ENCODE measurements at regions not wholly inside any gene's neighbourhood (a gene's known extent, or its start where the extent isn't known, plus 50 kb on each side); places are given as distances from the start of the nearest gene placed in this dataset.

GRCh38 chr1:218702775-218703174 lies 357.6 kb downstream of the TGFB2 start:
- Histone ChIP-seq H2BK120ac (ENCODE audit: low read depth, low read length) (no peak overlapping the region), H3K79me1 (ENCODE audit: low read depth, low read length) (no peaks in the 10 kb centered on the region), H2BK12ac (ENCODE audit: low read length) (no peak overlapping the region), H2AFZ (ENCODE audit: low read length) (no peak overlapping the region), H2BK5ac (ENCODE audit: low read length) (no peak overlapping the region), H3K27me3 (ENCODE audit: control insufficient read depth in 3 of 3, insufficient read depth in 3 of 3, low read depth in 1 of 3, low read length in 3 of 3) (no peaks in the 10 kb centered on the region), H3K4me3 (ENCODE audit: low read length in 2 of 2) (no peak overlapping the region), H3K9ac (ENCODE audit: low read depth, low read length, poor library complexity) (no peak overlapping the region), H4K8ac (ENCODE audit: low read depth, low read length) (no peak overlapping the region), H3K18ac (ENCODE audit: low read length) (no peak overlapping the region), H3K4me1 (ENCODE audit: control insufficient read depth in 2 of 2, insufficient read depth in 1 of 2, low read depth in 1 of 2, low read length in 2 of 2) (no peaks in the 10 kb centered on the region), H3K9me3 (replicated peaks in 1 of 2; ENCODE audit: control insufficient read depth in 2 of 2, insufficient read depth in 1 of 2, low read depth in 1 of 2, low read length in 2 of 2) (no peaks in the 10 kb centered on the region), H3K4me2 (ENCODE audit: insufficient read depth, low read length, poor library complexity, severe bottlenecking) (no peak overlapping the region), H3K23ac (ENCODE audit: low read depth, low read length, poor library complexity) (no peak overlapping the region), H3K14ac (ENCODE audit: low read length) (no peak overlapping the region), H2AK5ac (ENCODE audit: low read depth, low read length) (no peak overlapping the region), H3K27ac (replicated peaks; ENCODE audit: low read length) (no peak overlapping the region), H2BK15ac (ENCODE audit: low read length) (no peak overlapping the region), H3K36me3 (replicated peaks in 1 of 2; ENCODE audit: control insufficient read depth in 2 of 2, insufficient read depth in 2 of 2, low read length in 2 of 2) (no peaks in the 10 kb centered on the region), H4K91ac (ENCODE audit: low read depth, low read length, poor library complexity) (no peak overlapping the region), H3K4ac (ENCODE audit: low read length) (no peak overlapping the region)
- no peak for DNase-seq (ENCODE audit: low spot score)
- WGBS, 2 donors (ENCODE audit: extremely low coverage in 2 of 2, insufficient read length in 2 of 2, insufficient replicate concordance in 1 of 2) = no CpG with 5 or more reads among the region's 1 CpG

- no peaks in the 10 kb centered on the region for H3K4me1 ChIP-seq (ENCODE audit: control insufficient read depth in 2 of 2, insufficient read depth in 1 of 2, low read depth in 1 of 2, low read length in 2 of 2)
- no peak overlapping the region for H2BK12ac ChIP-seq (ENCODE audit: low read length)
- H3K23ac ChIP-seq (ENCODE audit: low read depth, low read length, poor library complexity) = no peak overlapping the region
- H3K9ac ChIP-seq (ENCODE audit: low read depth, low read length, poor library complexity) = no peak overlapping the region
- H3K79me1 ChIP-seq (ENCODE audit: low read depth, low read length) = no peaks in the 10 kb centered on the region
- no peak overlapping the region for H2BK5ac ChIP-seq (ENCODE audit: low read length)
- no peak overlapping the region for H2BK15ac ChIP-seq (ENCODE audit: low read length)
- no peak overlapping the region for H3K14ac ChIP-seq (ENCODE audit: low read length)
- H3K4me3 ChIP-seq (ENCODE audit: low read length in 2 of 2) = no peak overlapping the region
- no peak for DNase-seq (ENCODE audit: low spot score)
- no peak overlapping the region for H3K27ac ChIP-seq (replicated peaks; ENCODE audit: low read length)
- no peak overlapping the region for H2AFZ ChIP-seq (ENCODE audit: low read length)
- no peak overlapping the region for H2AK5ac ChIP-seq (ENCODE audit: low read depth, low read length)
- no peak overlapping the region for H4K91ac ChIP-seq (ENCODE audit: low read depth, low read length, poor library complexity)
- no peaks in the 10 kb centered on the region for H3K9me3 ChIP-seq (replicated peaks in 1 of 2; ENCODE audit: control insufficient read depth in 2 of 2, insufficient read depth in 1 of 2, low read depth in 1 of 2, low read length in 2 of 2)
- H3K18ac ChIP-seq (ENCODE audit: low read length) = no peak overlapping the region
- no peak overlapping the region for H3K4me2 ChIP-seq (ENCODE audit: insufficient read depth, low read length, poor library complexity, severe bottlenecking)
- no peaks in the 10 kb centered on the region for H3K27me3 ChIP-seq (ENCODE audit: control insufficient read depth in 3 of 3, insufficient read depth in 3 of 3, low read depth in 1 of 3, low read length in 3 of 3)
- H3K4ac ChIP-seq (ENCODE audit: low read length) = no peak overlapping the region
- no peak overlapping the region for H2BK120ac ChIP-seq (ENCODE audit: low read depth, low read length)
- no CpG with 5 or more reads among the region's 3 CpGs for WGBS, 2 donors (ENCODE audit: extremely low coverage in 2 of 2, insufficient read length in 2 of 2, insufficient replicate concordance in 1 of 2)
- H4K8ac ChIP-seq (ENCODE audit: low read depth, low read length) = no peak overlapping the region
- H3K36me3 ChIP-seq (replicated peaks in 1 of 2; ENCODE audit: control insufficient read depth in 2 of 2, insufficient read depth in 2 of 2, low read length in 2 of 2) = no peaks in the 10 kb centered on the region
Measured at GRCh38 chr1:218703836-218704235, 358.7 kb downstream of the TGFB2 start.

GRCh38 chr1:218705391-218705790 lies 360.3 kb downstream of the TGFB2 start:
- Histone ChIP-seq H2BK12ac (ENCODE audit: low read length) (no peak overlapping the region), H3K4me1 (ENCODE audit: control insufficient read depth in 2 of 2, insufficient read depth in 1 of 2, low read depth in 1 of 2, low read length in 2 of 2) (no peaks in the 10 kb centered on the region), H2AK5ac (ENCODE audit: low read depth, low read length) (no peak overlapping the region), H3K23ac (ENCODE audit: low read depth, low read length, poor library complexity) (no peak overlapping the region), H3K4ac (ENCODE audit: low read length) (no peak overlapping the region), H3K4me3 (ENCODE audit: low read length in 2 of 2) (no peak overlapping the region), H3K18ac (ENCODE audit: low read length) (no peak overlapping the region), H2BK120ac (ENCODE audit: low read depth, low read length) (no peak overlapping the region), H3K9ac (ENCODE audit: low read depth, low read length, poor library complexity) (no peak overlapping the region), H3K4me2 (ENCODE audit: insufficient read depth, low read length, poor library complexity, severe bottlenecking) (no peak overlapping the region), H4K91ac (ENCODE audit: low read depth, low read length, poor library complexity) (no peak overlapping the region), H3K36me3 (replicated peaks in 1 of 2; ENCODE audit: control insufficient read depth in 2 of 2, insufficient read depth in 2 of 2, low read length in 2 of 2) (no peaks in the 10 kb centered on the region), H3K27me3 (ENCODE audit: control insufficient read depth in 3 of 3, insufficient read depth in 3 of 3, low read depth in 1 of 3, low read length in 3 of 3) (no peaks in the 10 kb centered on the region), H4K8ac (ENCODE audit: low read depth, low read length) (no peak overlapping the region), H3K9me3 (replicated peaks in 1 of 2; ENCODE audit: control insufficient read depth in 2 of 2, insufficient read depth in 1 of 2, low read depth in 1 of 2, low read length in 2 of 2) (no peaks in the 10 kb centered on the region), H2AFZ (ENCODE audit: low read length) (no peak overlapping the region), H3K27ac (replicated peaks; ENCODE audit: low read length) (no peak overlapping the region), H3K14ac (ENCODE audit: low read length) (no peak overlapping the region), H3K79me1 (ENCODE audit: low read depth, low read length) (no peaks in the 10 kb centered on the region), H2BK5ac (ENCODE audit: low read length) (no peak overlapping the region), H2BK15ac (ENCODE audit: low read length) (no peak overlapping the region)
- no peak for DNase-seq (ENCODE audit: low spot score)
- WGBS, 2 donors (ENCODE audit: extremely low coverage in 2 of 2, insufficient read length in 2 of 2, insufficient replicate concordance in 1 of 2) = no CpG with 5 or more reads among the region's 2 CpGs

- no peak overlapping the region for H3K4me2 ChIP-seq (ENCODE audit: insufficient read depth, low read length, poor library complexity, severe bottlenecking)
- H2AFZ ChIP-seq (ENCODE audit: low read length) = no peak overlapping the region
- H4K91ac ChIP-seq (ENCODE audit: low read depth, low read length, poor library complexity) = no peak overlapping the region
- no peak overlapping the region for H3K9ac ChIP-seq (ENCODE audit: low read depth, low read length, poor library complexity)
- DNase-seq (ENCODE audit: low spot score) = no peak
- WGBS, 2 donors (ENCODE audit: extremely low coverage in 2 of 2, insufficient read length in 2 of 2, insufficient replicate concordance in 1 of 2) = no CpG with 5 or more reads among the region's 7 CpGs
- no peak overlapping the region for H3K18ac ChIP-seq (ENCODE audit: low read length)
- no peak overlapping the region for H2BK12ac ChIP-seq (ENCODE audit: low read length)
- H2AK5ac ChIP-seq (ENCODE audit: low read depth, low read length) = no peak overlapping the region
- no peak overlapping the region for H3K4ac ChIP-seq (ENCODE audit: low read length)
- no peaks in the 10 kb centered on the region for H3K4me1 ChIP-seq (ENCODE audit: control insufficient read depth in 2 of 2, insufficient read depth in 1 of 2, low read depth in 1 of 2, low read length in 2 of 2)
- H3K14ac ChIP-seq (ENCODE audit: low read length) = no peak overlapping the region
- H3K23ac ChIP-seq (ENCODE audit: low read depth, low read length, poor library complexity) = no peak overlapping the region
- no peak overlapping the region for H4K8ac ChIP-seq (ENCODE audit: low read depth, low read length)
- H3K27ac ChIP-seq (replicated peaks; ENCODE audit: low read length) = no peak overlapping the region
- no peak overlapping the region for H2BK15ac ChIP-seq (ENCODE audit: low read length)
- H3K79me1 ChIP-seq (ENCODE audit: low read depth, low read length) = no peaks in the 10 kb centered on the region
- H3K27me3 ChIP-seq (ENCODE audit: control insufficient read depth in 3 of 3, insufficient read depth in 3 of 3, low read depth in 1 of 3, low read length in 3 of 3) = no peaks in the 10 kb centered on the region
- H3K36me3 ChIP-seq (replicated peaks in 1 of 2; ENCODE audit: control insufficient read depth in 2 of 2, insufficient read depth in 2 of 2, low read length in 2 of 2) = no peaks in the 10 kb centered on the region
- H3K9me3 ChIP-seq (replicated peaks in 1 of 2; ENCODE audit: control insufficient read depth in 2 of 2, insufficient read depth in 1 of 2, low read depth in 1 of 2, low read length in 2 of 2) = no peaks in the 10 kb centered on the region
- H2BK5ac ChIP-seq (ENCODE audit: low read length) = no peak overlapping the region
- H3K4me3 ChIP-seq (ENCODE audit: low read length in 2 of 2) = no peak overlapping the region
- no peak overlapping the region for H2BK120ac ChIP-seq (ENCODE audit: low read depth, low read length)
Measured at GRCh38 chr1:218705911-218706893, 361.1 kb downstream of the TGFB2 start.
